GM20431 (cell line): ENCODE measurements at regions not wholly inside any gene's neighbourhood (a gene's known extent, or its start where the extent isn't known, plus 50 kb on each side); places are given as distances from the start of the nearest gene placed in this dataset.
"Not testable (repeated sequence)": the region's sequence is repeated elsewhere in the genome, so short reads cannot be mapped to it uniquely, and the experiment has no call there.

Experiments used
- in situ Hi-C: fragments of 300-500 bp; cut with MseI, MboI; formaldehyde crosslinking; loops from one replicate; pipeline ENCODE4 v1.15.0; 2020; ENCODE audit warnings: low sequenced_read_pairs; ENCODE audit not compliant: unreplicated experiment

GRCh38 chr1:234763367-234763766 lies 153.4 kb upstream of the IRF2BP2 start:
- in situ Hi-C loops = no loop called here

GRCh38 chr1:234762127-234762526 lies 152.1 kb upstream of the IRF2BP2 start:
- in situ Hi-C loops = not testable (repeated sequence)

- in situ Hi-C loops = no loop called here
Measured at GRCh38 chr1:234760303-234760723, 150.3 kb upstream of the IRF2BP2 start.

- in situ Hi-C loops = no loop called here
Measured at GRCh38 chr1:234759888-234760287, 149.9 kb upstream of the IRF2BP2 start.

- in situ Hi-C loops = no loop called here
Measured at GRCh38 chr1:234758851-234759250, 148.9 kb upstream of the IRF2BP2 start.

- in situ Hi-C loops = no loop called here
Measured at GRCh38 chr1:234756857-234757256, 146.9 kb upstream of the IRF2BP2 start.

GRCh38 chr1:234756066-234756774 lies 146.2 kb upstream of the IRF2BP2 start:
- in situ Hi-C loops = no loop called here

- in situ Hi-C loops = no loop called here
Measured at GRCh38 chr1:234755449-234755863, 145.5 kb upstream of the IRF2BP2 start.

GRCh38 chr1:234753979-234754378 lies 144.0 kb upstream of the IRF2BP2 start:
- in situ Hi-C loops = no loop called here

GRCh38 chr1:234752927-234753326 lies 142.9 kb upstream of the IRF2BP2 start:
- in situ Hi-C loops = no loop called here

GRCh38 chr1:234751678-234752077 lies 141.7 kb upstream of the IRF2BP2 start:
- in situ Hi-C loops = no loop called here

GRCh38 chr1:234750922-234751627 lies 141.1 kb upstream of the IRF2BP2 start:
- in situ Hi-C loops = no loop called here

GRCh38 chr1:234748713-234749112 lies 138.7 kb upstream of the IRF2BP2 start:
- in situ Hi-C loops = loop anchor here (25.0 kb wide), 2 partner anchors 89 to 339 kb away; no protein-coding TSS in a partner anchor

- in situ Hi-C loops = loop anchor here (25.0 kb wide), 2 partner anchors 89 to 339 kb away; no protein-coding TSS in a partner anchor
Measured at GRCh38 chr1:234748066-234748465, 138.1 kb upstream of the IRF2BP2 start.

GRCh38 chr1:234746798-234747196 lies 136.8 kb upstream of the IRF2BP2 start:
- in situ Hi-C loops = loop anchor here (25.0 kb wide), 2 partner anchors 91 to 341 kb away; no protein-coding TSS in a partner anchor

GRCh38 chr1:234745844-234746797 lies 136.1 kb upstream of the IRF2BP2 start:
- in situ Hi-C loops = loop anchor here (25.0 kb wide), 2 partner anchors 91 to 341 kb away; no protein-coding TSS in a partner anchor

- in situ Hi-C loops = loop anchor here (25.0 kb wide), 2 partner anchors 92 to 342 kb away; no protein-coding TSS in a partner anchor
Measured at GRCh38 chr1:234745276-234745675, 135.3 kb upstream of the IRF2BP2 start.

- in situ Hi-C loops = loop anchor here (25.0 kb wide), 2 partner anchors 93 to 343 kb away; no protein-coding TSS in a partner anchor
Measured at GRCh38 chr1:234743791-234744611, 134.0 kb upstream of the IRF2BP2 start.

GRCh38 chr1:234742622-234743021 lies 132.6 kb upstream of the IRF2BP2 start:
- in situ Hi-C loops = loop anchor here (25.0 kb wide), 2 partner anchors 95 to 345 kb away; no protein-coding TSS in a partner anchor
